AG09309 (cell line): ENCODE measurements at regions not wholly inside any gene's neighbourhood (a gene's known extent, or its start where the extent isn't known, plus 50 kb on each side); places are given as distances from the start of the nearest gene placed in this dataset.

ENCODE experiments used
- DNase-seq: peaks from one replicate; pipeline ENCODE4 v3.0.0-alpha.2; 2010; ENCODE audit warnings: low read depth
- H3K4me3 ChIP-seq: 2 replicates; pipeline ENCODE4 v1.5.1; 2011; ENCODE audit warnings: mild to moderate bottlenecking, low read depth, low read length, moderate library complexity; ENCODE audit not compliant: control insufficient read depth
- TF ChIP-seq, protein P1 (sequence below): IDR thresholded peaks from 2 replicates; pipeline ENCODE4 v1.5.1; 2011; ENCODE audit warnings: mild to moderate bottlenecking, low read depth, low read length, inconsistent platforms; ENCODE audit not compliant: insufficient read depth, control insufficient read depth; ENCODE audit errors: missing control alignments

DNA sequence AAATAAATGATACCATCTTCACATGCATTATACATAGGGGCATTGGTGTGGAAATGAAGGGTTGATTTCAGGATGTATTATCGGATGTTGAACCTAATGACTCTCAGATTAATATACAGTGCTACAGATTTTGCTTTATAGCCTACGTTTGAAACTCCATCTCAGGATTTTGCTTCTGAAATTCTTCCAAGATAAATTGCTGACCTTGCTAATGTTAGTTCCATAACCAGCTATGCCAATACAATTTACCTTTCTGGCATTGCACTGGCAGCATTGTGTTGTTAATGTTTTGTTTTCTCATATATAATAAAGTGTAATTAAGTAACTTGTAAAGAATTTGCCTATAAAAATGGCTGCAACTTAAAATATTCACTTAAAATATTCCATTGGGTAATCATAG is 350.1 kb downstream of the CHRM3 start:
- no peak for DNase-seq
- TF ChIP-seq, protein P1, sequence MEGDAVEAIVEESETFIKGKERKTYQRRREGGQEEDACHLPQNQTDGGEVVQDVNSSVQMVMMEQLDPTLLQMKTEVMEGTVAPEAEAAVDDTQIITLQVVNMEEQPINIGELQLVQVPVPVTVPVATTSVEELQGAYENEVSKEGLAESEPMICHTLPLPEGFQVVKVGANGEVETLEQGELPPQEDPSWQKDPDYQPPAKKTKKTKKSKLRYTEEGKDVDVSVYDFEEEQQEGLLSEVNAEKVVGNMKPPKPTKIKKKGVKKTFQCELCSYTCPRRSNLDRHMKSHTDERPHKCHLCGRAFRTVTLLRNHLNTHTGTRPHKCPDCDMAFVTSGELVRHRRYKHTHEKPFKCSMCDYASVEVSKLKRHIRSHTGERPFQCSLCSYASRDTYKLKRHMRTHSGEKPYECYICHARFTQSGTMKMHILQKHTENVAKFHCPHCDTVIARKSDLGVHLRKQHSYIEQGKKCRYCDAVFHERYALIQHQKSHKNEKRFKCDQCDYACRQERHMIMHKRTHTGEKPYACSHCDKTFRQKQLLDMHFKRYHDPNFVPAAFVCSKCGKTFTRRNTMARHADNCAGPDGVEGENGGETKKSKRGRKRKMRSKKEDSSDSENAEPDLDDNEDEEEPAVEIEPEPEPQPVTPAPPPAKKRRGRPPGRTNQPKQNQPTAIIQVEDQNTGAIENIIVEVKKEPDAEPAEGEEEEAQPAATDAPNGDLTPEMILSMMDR = no peak

DNA sequence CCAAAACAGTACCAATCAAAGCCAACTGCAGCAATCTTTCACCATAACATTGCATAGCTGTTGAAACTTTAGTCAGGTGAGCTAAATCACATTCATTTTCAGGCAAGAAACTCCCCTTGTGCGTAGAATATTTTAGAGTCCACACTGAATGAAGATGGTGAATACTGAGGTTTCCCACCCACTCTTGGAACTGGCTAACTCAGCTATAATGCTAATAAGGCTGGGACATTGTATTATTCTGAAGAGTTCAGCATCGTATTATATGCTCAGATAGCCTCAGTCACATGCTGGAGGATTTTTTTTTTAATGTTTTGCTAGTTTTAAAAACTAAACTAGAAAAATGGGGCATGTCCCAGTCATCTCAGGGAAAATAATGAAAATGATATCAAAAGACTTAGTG is 352.3 kb upstream of the FMN2 start:
- H3K4me3 ChIP-seq = no peak overlapping the region
- TF ChIP-seq, protein P1 = no peak
- no peak for DNase-seq

More for the DNA sequence above, 350.1 kb downstream of the CHRM3 start:
- no peak overlapping the region for H3K4me3 ChIP-seq

DNA sequence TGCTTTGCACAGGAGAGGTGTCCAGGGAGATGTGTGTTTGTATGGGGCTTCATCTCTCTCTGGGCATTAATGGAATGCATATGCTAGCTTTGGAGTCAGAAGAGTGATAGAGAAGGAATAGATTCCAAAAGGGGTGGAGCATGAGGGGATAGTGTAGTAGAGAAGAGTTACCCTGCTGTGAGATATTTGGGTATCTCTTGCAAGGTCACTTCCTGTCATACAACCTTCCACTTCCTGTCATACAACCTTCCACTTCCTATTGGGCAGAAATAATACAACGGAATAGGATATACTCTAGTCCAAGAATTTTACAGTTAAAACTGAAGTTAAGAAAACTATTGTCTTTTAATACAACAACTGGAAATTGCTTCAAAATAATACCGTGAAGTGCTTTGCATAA is 351.8 kb upstream of the FMN2 start:
- DNase-seq = no peak
- H3K4me3 ChIP-seq = no peak overlapping the region
- TF ChIP-seq, protein P1 = no peak

DNA sequence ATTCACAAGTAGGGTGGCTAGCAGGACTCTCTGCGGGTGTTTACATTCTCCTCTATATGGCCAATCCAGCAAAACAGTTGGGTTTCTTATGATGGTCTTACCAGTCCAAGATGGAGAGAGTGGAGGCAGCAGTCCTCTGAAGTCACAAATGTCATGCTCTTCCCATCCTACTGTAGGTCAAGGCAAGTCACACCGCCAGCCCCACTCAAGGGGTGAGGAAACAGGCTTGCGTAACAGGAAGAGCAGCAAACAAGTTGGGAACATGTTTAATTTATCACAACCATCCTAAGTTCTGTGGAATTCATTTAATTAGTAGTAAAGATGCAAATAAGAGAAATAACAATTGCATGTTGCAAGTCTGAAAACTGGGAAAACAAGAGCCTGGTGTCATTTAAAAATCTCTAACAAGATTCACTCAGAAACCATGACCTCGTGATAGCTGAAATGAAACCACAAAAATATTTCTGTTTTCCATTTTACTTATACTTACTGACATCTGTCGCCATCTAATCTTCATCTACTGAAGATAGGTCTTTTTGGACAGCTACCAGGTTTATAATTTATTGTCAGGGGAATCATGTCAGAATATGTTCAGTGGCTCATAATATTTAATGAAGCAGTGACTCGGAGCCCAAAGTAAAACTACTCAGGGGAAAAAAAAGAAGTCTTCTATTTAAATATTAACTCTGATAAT is 349.1 kb upstream of the FMN2 start:
- no peak overlapping the region for H3K4me3 ChIP-seq
- TF ChIP-seq, protein P1 = no peak
- DNase-seq = no peak

DNA sequence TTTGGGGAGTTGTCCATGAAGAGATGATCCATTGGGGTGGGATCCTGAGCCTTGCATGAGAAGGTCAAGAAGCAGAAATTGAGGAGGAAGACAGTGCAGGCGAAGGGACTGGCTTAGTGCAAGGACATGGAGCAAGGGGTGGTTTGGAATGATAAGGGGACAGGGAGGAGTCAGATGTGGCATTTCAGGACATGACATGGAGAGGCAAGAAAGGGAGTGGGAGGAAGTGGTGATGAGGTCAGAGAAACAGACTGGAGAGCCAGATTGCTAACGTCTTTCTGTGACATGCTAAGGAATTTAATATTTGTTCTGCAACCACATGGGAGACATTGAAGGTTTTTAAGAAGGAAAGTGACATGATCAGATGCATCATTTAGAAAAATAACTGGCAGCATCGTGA is 346.8 kb upstream of the FMN2 start:
- no peak for DNase-seq
- no peak overlapping the region for H3K4me3 ChIP-seq
- TF ChIP-seq, protein P1 = no peak

DNA sequence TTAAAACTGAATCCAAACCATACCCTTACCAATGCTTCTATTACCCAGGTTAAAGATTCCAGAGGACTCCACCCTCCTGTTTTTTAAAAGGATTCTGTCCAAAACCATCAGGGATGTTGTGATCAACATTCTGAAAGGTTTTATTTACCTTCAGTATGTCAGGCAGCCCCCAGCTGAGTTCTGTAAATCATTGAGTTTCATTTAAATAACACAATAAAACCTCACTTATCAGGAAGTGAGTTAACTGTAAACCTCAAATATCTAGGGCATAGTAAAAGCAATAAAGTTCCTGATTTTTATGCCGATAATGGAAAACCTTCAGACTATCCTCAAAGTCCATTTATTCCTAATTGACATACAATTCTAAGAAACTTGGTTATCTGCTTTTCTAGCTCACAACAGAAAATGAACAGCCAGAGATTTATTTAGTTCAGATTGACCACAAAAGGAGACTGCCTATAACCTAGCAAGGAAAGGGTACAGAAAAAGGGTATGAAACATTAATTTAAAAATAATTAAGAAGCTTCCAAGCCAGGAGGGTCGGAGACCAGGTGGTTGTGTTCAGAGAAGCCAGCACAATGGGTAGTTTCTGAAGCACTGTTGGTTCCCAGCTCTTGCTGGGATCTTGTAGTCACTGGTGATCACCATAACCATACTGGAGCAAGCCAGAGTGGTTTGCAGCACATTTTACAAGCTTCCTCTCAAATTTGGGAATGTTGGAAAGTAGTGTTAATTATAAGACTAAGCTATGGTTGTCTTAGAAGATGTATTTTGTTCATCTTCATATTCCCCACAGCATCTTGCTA is 336.4 kb upstream of the FMN2 start:
- H3K4me3 ChIP-seq = no peak overlapping the region
- no peak for DNase-seq
- TF ChIP-seq, protein P1 = no peak

DNA sequence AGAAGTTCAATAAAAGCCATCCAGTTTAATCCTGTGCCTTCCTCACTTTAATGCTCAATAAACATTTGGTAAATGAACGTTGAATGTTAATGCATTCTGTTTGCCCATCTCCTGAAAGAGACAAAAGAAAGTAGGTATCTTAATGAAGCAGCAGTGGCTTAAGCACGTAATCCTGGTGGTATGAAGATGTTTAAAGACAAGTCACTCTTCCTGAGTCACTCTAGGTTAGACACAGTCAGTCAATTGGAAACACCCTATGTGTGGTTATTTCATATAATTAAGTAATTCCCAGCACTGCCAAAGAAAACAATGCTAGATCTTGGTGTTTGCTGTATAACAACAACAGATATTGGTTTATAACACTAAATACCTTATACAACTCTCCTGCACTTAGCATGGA is 334.0 kb upstream of the FMN2 start:
- H3K4me3 ChIP-seq = no peak overlapping the region
- DNase-seq = no peak
- TF ChIP-seq, protein P1 = no peak
